ENCODE measurements at regions not wholly inside any gene's neighbourhood (a gene's known extent, or its start where the extent isn't known, plus 50 kb on each side); places are given as distances from the start of the nearest gene placed in this dataset.

GRCh38 chr6:164068527-164068926 lies 654.0 kb downstream of the QKI start:
- Histone ChIP-seq H3K4me1 (ENCODE audit: insufficient read depth, low read length) (no peaks in the 10 kb centered on the region), H3K4me2 (ENCODE audit: low read depth, low read length) (no peak overlapping the region), H3K27ac (ENCODE audit: extremely low read length, insufficient read depth, low read length) (no peak overlapping the region), H2AFZ (ENCODE audit: low read length) (no peak overlapping the region), H3K9me3 (ENCODE audit: low read length) (no peaks in the 10 kb centered on the region), H4K20me1 (ENCODE audit: insufficient read depth, low read length) (no peaks in the 10 kb centered on the region), H3K79me2 (ENCODE audit: insufficient read depth, low read length) (no peaks in the 10 kb centered on the region), H3K36me3 (replicated peaks in 1 of 2; ENCODE audit: control insufficient read depth in 1 of 2, insufficient read depth in 2 of 2, low read length in 2 of 2) (no peaks in the 10 kb centered on the region), H3K9ac (ENCODE audit: insufficient read depth, low read depth, low read length) (no peak overlapping the region), H3K27me3 (ENCODE audit: control insufficient read depth in 1 of 2, insufficient read depth in 2 of 2, low read length in 2 of 2) (no peaks in the 10 kb centered on the region), H3K4me3 (replicated peaks in 1 of 3; ENCODE audit: insufficient read depth in 1 of 3, low read depth in 2 of 3, low read length in 3 of 3) (no peak overlapping the region)
- WGBS (ENCODE audit: low lambda C conversion rate) = 36% methylated on average over 4 of the region's 4 CpGs
- DNase-seq (ENCODE audit: low spot score) (no peak), ATAC-seq (no peak), FAIRE-seq (no peak)
- TF ChIP-seq ZFX (CRISPR knock-in tag; IDR thresholded peaks at IDR 0.05; ENCODE audit: low read depth) (no peak), ZNF878 (CRISPR knock-in tag; IDR thresholded peaks at IDR 0.05) (no peak), ZNF354B (CRISPR knock-in tag; IDR thresholded peaks at IDR 0.05) (no peak), MAF1 (CRISPR knock-in tag; IDR thresholded peaks at IDR 0.05; ENCODE audit: borderline replicate concordance) (no peak), ZSCAN21 (CRISPR knock-in tag; IDR thresholded peaks at IDR 0.05; ENCODE audit: borderline replicate concordance) (no peak), KLF11 (CRISPR knock-in tag; IDR thresholded peaks at IDR 0.05) (no peak), ZNF510 (CRISPR knock-in tag; IDR thresholded peaks at IDR 0.05; ENCODE audit: low read depth) (no peak), ZNF207 (IDR thresholded peaks at IDR 0.05; ENCODE audit: borderline replicate concordance) (no peak), ZNF709 (CRISPR knock-in tag; IDR thresholded peaks at IDR 0.05) (no peak)
- no TSS peak for BruUV-seq (replicated peaks)
- in situ Hi-C loops (cut with HindIII; ENCODE audit: extremely low pct_ligation_motif_present, low pct_unique_long_range_greater_than_20kb) = no loop called here
- POLR2A ChIA-PET = no interaction called here
- CTCF ChIA-PET (ENCODE audit: low intra/inter-chr PET ratio, low total read pairs) = no interaction called here
- intact Hi-C loops (cut with micrococcal nuclease; ENCODE audit: unreplicated experiment) = no loop called here

GRCh38 chr6:164066766-164067165 lies 652.2 kb downstream of the QKI start:
- Histone ChIP-seq H3K4me3 (replicated peaks in 1 of 3; ENCODE audit: insufficient read depth in 1 of 3, low read depth in 2 of 3, low read length in 3 of 3) (no peak overlapping the region), H3K27me3 (ENCODE audit: control insufficient read depth in 1 of 2, insufficient read depth in 2 of 2, low read length in 2 of 2) (no peaks in the 10 kb centered on the region), H4K20me1 (ENCODE audit: insufficient read depth, low read length) (no peaks in the 10 kb centered on the region), H3K4me2 (ENCODE audit: low read depth, low read length) (no peak overlapping the region), H3K27ac (ENCODE audit: extremely low read length, insufficient read depth, low read length) (no peak overlapping the region), H3K9me3 (ENCODE audit: low read length) (no peaks in the 10 kb centered on the region), H2AFZ (ENCODE audit: low read length) (no peak overlapping the region), H3K4me1 (ENCODE audit: insufficient read depth, low read length) (no peaks in the 10 kb centered on the region), H3K79me2 (ENCODE audit: insufficient read depth, low read length) (no peaks in the 10 kb centered on the region), H3K9ac (ENCODE audit: insufficient read depth, low read depth, low read length) (no peak overlapping the region), H3K36me3 (replicated peaks in 1 of 2; ENCODE audit: control insufficient read depth in 1 of 2, insufficient read depth in 2 of 2, low read length in 2 of 2) (no peaks in the 10 kb centered on the region)
- ChIA-PET POLR2A (no interaction called here), CTCF (ENCODE audit: low intra/inter-chr PET ratio, low total read pairs) (no interaction called here)
- 17% methylated on average over 5 of the region's 5 CpGs for WGBS (ENCODE audit: low lambda C conversion rate)
- no TSS peak for BruUV-seq (replicated peaks)
- DNase-seq (ENCODE audit: low spot score) (no peak), FAIRE-seq (no peak), ATAC-seq (no peak)
- in situ Hi-C loops (cut with HindIII; ENCODE audit: extremely low pct_ligation_motif_present, low pct_unique_long_range_greater_than_20kb) (no loop called here), intact Hi-C loops (cut with micrococcal nuclease; ENCODE audit: unreplicated experiment) (no loop called here)
- TF ChIP-seq FOXO4 (CRISPR knock-in tag; conservative IDR thresholded peaks at IDR 0.05) (no peak), KIAA2018 (CRISPR knock-in tag; IDR thresholded peaks at IDR 0.05; ENCODE audit: borderline replicate concordance) (no peak)

Data from HepG2 (cell line).